ENCODE measurements at regions not wholly inside any gene's neighbourhood (a gene's known extent, or its start where the extent isn't known, plus 50 kb on each side); places are given as distances from the start of the nearest gene placed in this dataset.
A peak's percentile ranks its signal among the peaks of the same experiment; 100 is the strongest.
"Not testable (repeated sequence)": the region's sequence is repeated elsewhere in the genome, so short reads cannot be mapped to it uniquely, and the experiment has no call there.

DNA sequence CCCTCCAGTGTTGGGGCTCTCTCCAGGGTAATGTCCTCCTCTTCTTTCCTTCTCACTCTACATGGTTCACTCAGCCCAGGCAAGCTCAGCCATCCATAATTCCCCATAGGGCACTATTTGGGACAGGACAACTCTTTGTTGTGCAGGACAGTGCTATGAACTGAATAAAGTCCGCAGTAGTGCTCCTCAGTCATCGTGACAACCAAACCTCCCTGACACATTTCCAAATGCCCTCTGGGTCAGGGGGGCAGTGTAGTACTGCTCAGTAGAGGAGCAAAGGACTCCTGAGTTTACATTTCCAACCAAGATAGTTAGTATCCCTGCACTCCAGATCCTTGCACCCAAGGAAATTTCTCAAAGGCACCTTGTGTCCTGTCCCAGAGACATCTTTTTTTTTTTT is 97.4 kb upstream of the TERB2 start:
- H3K4me3 Mint-ChIP-seq; H3K36me3 Mint-ChIP-seq (ENCODE audit: low read depth); H3K4me1 Mint-ChIP-seq; POLR2A ChIA-PET; H3K27me3 Mint-ChIP-seq; H3K9me3 Mint-ChIP-seq; H3K27ac Mint-ChIP-seq; CTCF ChIA-PET; DNase-seq: not testable (repeated sequence)

DNA sequence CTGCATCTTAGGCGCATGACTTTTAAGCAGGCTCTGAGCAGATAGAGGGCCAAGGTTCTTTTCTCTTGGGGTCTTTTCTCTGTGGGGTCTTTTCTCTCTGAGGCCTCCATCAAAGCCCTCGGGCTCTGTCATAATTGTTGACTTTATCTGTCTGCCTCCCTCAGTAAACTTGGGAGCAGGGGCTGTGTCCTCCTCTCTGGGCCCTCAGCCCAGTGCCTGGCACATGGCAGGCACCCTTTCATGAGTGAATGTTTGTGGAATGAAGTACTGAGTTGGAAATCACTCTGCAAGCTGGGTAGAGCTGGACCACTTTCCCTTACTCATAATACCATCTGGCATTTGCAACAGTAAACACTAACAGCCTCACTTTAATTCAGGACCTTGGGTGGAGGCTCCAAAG is 96.3 kb upstream of the TERB2 start:
- POLR2A ChIA-PET; H3K36me3 Mint-ChIP-seq (ENCODE audit: low read depth); H3K27me3 Mint-ChIP-seq; H3K4me1 Mint-ChIP-seq; H3K4me3 Mint-ChIP-seq; H3K9me3 Mint-ChIP-seq; CTCF ChIA-PET; H3K27ac Mint-ChIP-seq; DNase-seq: not testable (repeated sequence)

DNA sequence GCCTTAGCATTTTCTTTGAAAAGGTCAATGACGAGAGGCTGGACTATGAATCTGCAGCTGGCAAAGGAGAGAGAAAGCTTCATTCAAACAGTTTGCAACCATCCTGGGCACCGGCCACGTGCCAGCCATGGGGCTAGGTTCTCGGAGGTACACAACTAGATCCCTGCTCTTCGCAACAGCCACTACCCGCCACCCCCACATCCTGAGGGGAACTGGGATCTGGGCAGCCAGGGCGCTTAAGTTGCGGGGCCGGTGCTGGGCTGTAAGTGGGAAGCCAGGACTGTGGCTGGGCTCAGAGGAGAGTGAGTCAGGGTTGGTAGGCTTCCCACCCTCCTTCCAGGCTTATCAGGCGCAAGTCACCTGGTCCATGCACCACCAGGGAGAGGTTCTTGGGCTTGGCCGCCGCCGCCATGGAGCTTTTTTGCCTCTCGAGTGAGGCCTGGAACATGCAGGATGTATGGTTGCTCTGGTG is 95.0 kb upstream of the TERB2 start:
- Mint-ChIP-seq H3K9me3 (peaks cover 7% of the 10 kb centered on the region), H3K36me3 (ENCODE audit: low read depth) (no peaks in the 10 kb centered on the region), H3K27me3 (no peaks in the 10 kb centered on the region), H3K27ac (no peak overlapping the region), H3K4me1 (no peaks in the 10 kb centered on the region), H3K4me3 (no peak overlapping the region)
- POLR2A ChIA-PET = no interaction called here
- CTCF ChIA-PET = interaction anchor here (1.6 kb wide), 1 partner anchor 17 kb away, joined by 3 read pairs; no protein-coding TSS in a partner anchor
- no peak for DNase-seq

DNA sequence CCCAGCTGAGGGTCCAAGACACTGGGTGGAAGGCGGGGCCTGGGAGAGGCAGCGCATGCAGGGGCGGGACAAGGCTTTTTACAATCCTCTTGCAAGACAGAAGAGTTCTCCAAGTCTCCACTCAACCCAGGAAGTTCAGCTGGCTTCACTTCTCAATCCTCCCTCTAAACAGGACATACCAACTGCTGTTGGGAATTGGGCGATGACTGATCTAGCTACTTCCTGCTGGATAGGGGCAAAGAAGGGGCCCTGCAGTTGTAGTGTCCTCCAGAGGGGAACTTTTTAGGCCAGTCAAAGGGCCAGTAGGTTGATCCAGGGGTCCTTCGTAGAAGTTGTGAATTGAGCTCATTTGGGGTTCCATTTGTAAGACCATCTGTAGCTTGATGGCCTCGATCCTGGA is 94.6 kb upstream of the TERB2 start:
- H3K36me3 Mint-ChIP-seq (ENCODE audit: low read depth) = no peaks in the 10 kb centered on the region
- no peak overlapping the region for H3K27ac Mint-ChIP-seq
- no peaks in the 10 kb centered on the region for H3K4me1 Mint-ChIP-seq
- DNase-seq = no peak
- ChIA-PET POLR2A (no interaction called here), CTCF (interaction anchor here (0.7 to 1.6 kb wide), 2 partner anchors 9 to 16 kb away, joined by 3 to 4 read pairs; no protein-coding TSS in a partner anchor)
- H3K4me3 Mint-ChIP-seq = no peak overlapping the region
- peaks cover 7% of the 10 kb centered on the region for H3K9me3 Mint-ChIP-seq
- H3K27me3 Mint-ChIP-seq = peaks cover 1% of the 10 kb centered on the region

DNA sequence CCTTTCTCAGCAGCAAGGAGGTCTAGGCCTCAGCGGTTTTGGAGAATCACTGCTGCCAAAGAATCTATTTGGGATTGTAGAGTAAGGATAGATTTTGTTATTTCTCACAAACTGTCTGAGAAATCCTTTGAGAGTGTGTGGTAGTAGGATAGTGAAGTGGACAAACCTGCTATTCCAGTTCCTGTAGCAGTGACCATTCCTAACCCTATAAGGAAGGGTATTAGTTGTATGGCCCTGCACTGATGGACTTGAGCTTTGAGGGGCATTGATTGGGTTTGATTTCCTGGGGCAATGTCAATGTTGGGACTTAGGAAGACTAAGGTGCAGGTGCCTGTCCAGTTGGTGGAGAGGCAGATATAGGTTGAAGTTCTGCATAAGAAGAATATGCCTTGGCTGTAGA is 93.6 kb upstream of the TERB2 start:
- POLR2A ChIA-PET; H3K4me1 Mint-ChIP-seq; H3K36me3 Mint-ChIP-seq (ENCODE audit: low read depth); H3K27me3 Mint-ChIP-seq; DNase-seq; H3K27ac Mint-ChIP-seq; H3K4me3 Mint-ChIP-seq; H3K9me3 Mint-ChIP-seq: not testable (repeated sequence)
- CTCF ChIA-PET = interaction anchor here (1.6 kb wide), 1 partner anchor 15 kb away, joined by 3 read pairs; no protein-coding TSS in a partner anchor

DNA sequence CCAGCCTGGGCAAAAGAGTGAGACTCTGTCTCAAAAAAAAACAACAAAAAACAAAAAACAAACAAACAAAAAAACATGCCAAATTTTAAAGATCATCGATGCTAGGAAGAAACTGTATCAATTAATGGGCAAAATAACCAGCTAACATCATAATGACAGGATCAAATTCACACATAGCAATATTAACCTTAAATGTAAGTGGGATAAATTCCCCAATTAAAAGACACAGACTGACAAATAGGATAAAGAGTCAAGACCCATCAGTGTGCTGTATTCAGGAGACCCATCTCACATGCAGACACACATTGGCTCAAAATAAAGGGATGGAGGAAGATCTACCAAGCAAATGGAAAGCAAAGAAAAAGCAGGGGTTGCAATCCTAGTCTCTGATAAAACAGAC is 88.4 kb upstream of the TERB2 start:
- H3K9me3 Mint-ChIP-seq = peaks cover 15% of the 10 kb centered on the region
- H3K4me3 Mint-ChIP-seq; CTCF ChIA-PET; H3K4me1 Mint-ChIP-seq; DNase-seq; H3K36me3 Mint-ChIP-seq (ENCODE audit: low read depth); H3K27ac Mint-ChIP-seq; POLR2A ChIA-PET: not testable (repeated sequence)
- peaks cover 24% of the 10 kb centered on the region for H3K27me3 Mint-ChIP-seq

DNA sequence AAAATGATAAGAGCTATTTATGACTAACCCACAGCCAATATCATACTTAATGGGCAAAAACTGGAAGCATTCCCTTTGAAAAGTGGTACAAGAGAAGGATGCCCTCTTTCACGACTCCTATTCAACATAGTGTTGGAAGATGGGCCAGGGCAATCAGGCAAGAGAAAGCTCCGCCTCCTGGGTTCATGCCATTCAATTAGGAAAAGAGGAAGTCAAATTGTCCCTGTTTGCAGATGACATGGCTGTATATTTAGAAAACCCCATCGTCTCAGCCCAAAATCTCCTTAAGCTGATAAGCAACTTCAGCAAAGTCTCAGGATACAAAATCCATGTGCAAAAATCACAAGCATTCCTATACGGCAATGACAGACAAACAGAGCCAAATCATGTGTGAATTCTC is 86.4 kb upstream of the TERB2 start:
- H3K27me3 Mint-ChIP-seq = peaks cover 24% of the 10 kb centered on the region
- DNase-seq; H3K36me3 Mint-ChIP-seq (ENCODE audit: low read depth); H3K4me1 Mint-ChIP-seq; H3K27ac Mint-ChIP-seq; POLR2A ChIA-PET; H3K4me3 Mint-ChIP-seq: not testable (repeated sequence)
- H3K9me3 Mint-ChIP-seq = peaks cover 23% of the 10 kb centered on the region
- CTCF ChIA-PET = interaction anchor here (0.9 kb wide), 1 partner anchor 248 kb away, joined by 3 read pairs; no protein-coding TSS in a partner anchor

DNA sequence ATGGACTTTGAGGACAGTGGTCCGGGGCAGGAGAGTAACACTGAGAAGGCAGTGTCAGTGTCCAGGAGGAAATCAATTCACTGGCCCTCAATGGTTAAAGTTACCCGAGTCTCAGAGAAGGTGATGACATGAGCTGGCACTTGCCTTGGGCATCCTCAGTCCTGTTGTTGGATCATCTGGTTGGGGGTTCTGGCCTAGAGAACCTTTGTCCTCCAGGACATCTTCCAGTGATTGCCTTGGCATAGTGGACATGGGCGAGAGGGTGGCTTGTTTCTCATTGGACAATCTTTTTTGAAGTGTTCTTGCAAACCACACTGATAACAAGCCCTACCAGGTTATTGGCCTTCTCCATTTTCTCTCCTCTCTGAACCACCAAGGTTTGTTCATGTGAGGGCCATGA is 83.4 kb upstream of the TERB2 start:
- Mint-ChIP-seq H3K27me3 (peaks cover 21% of the 10 kb centered on the region), H3K9me3 (peaks cover 38% of the 10 kb centered on the region), H3K4me1 (no peaks in the 10 kb centered on the region), H3K4me3 (no peak overlapping the region), H3K36me3 (ENCODE audit: low read depth) (peaks cover 3% of the 10 kb centered on the region), H3K27ac (no peak overlapping the region)
- DNase-seq = no peak
- POLR2A ChIA-PET = no interaction called here
- CTCF ChIA-PET = no interaction called here

DNA sequence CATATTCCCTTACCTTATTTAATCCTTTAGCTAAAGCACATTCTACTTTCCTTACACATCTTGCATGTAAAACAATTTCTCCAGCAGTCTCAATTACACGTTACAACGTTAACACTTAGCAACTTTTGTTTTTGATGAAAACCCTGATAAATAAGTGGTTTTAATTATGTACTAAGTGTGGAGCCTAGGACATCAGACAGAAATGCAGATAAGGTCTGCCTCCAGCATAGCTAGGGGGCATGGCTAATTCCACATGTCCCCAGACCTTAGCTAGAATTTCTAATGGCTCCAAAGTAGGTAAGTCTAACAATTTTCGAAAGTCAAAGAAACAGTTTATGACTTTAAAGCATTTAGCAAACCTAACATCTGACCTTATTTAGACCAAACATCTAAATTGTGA is 77.4 kb upstream of the TERB2 start:
- POLR2A ChIA-PET = no interaction called here
- Mint-ChIP-seq H3K4me1 (peaks cover 22% of the 10 kb centered on the region), H3K9me3 (peaks cover 42% of the 10 kb centered on the region), H3K27ac (no peak overlapping the region), H3K27me3 (peaks cover 3% of the 10 kb centered on the region), H3K4me3 (no peak overlapping the region), H3K36me3 (ENCODE audit: low read depth) (peaks cover 11% of the 10 kb centered on the region)
- no peak for DNase-seq
- CTCF ChIA-PET = no interaction called here

DNA sequence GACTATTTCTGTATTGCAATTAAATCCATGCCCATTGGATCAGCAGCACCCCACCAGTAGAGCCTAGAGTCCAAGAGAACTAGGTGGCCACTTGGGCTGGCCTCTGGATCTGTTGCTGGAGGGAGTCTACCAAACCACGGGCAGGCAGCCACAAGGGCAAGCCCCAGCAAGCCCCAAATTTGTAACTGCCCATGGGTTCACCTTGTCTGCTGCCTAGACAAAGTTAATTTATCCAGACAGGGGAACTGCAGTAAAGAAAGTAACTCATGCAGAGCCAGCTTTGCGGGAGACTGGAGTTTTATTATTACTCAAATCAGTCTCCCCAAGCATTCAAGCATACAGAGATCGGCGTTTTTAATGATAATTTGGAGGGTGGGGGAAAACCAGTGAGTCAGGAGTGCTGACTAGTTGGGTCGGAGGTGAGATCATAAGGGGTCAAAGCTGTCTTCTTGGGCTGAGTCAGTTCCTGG is 74.0 kb upstream of the TERB2 start:
- no peak overlapping the region for H3K4me3 Mint-ChIP-seq
- peaks cover 7% of the 10 kb centered on the region for H3K36me3 Mint-ChIP-seq (ENCODE audit: low read depth)
- peak; percentile 7 for DNase-seq
- peaks cover 22% of the 10 kb centered on the region for H3K4me1 Mint-ChIP-seq
- ChIA-PET POLR2A (no interaction called here), CTCF (interaction anchor here (0.7 to 1.7 kb wide), 3 partner anchors 13 to 144 kb away, joined by 3 to 4 read pairs (median 3); no protein-coding TSS in a partner anchor)
- peaks cover 24% of the 10 kb centered on the region for H3K9me3 Mint-ChIP-seq
- H3K27ac Mint-ChIP-seq = peak overlapping the region; percentile 37
- no peaks in the 10 kb centered on the region for H3K27me3 Mint-ChIP-seq

DNA sequence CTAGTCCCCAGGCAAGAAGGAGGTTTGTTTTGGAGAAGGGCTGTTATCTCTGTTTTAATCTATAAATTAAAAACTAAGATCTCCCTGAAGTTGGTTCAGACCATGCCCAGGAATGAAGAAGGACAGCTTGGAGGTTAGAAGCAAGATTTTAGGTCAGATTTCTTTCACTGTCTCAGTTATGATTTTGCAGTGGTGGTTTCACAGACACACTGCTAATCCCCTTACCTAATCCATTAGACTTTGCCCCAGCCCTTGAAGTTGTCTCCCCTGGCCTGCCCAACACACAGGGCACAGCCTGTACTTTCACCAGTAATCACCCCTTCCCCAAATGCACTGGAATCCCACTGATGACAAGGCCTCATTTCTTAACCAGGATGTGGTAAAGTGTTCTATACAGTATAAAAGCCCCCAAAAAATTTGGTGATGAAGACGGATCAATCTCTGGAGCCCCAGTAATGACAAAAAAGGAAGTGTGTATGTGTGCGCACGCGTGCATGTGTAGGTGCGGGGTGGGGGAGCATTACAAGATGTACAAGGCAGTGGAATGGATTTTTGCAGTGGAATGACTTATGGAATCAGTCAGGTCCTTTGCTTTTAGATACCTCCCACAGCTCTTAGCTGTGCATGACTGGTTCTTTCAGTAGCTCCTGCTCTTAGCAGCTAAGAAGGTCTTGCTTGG is 73.1 kb upstream of the TERB2 start:
- CTCF ChIA-PET = interaction anchor here (0.7 to 1.7 kb wide), 3 partner anchors 12 to 145 kb away, joined by 3 to 4 read pairs (median 3); no protein-coding TSS in a partner anchor
- Mint-ChIP-seq H3K27ac (no peak overlapping the region), H3K36me3 (ENCODE audit: low read depth) (peaks cover 7% of the 10 kb centered on the region), H3K4me1 (peaks cover 22% of the 10 kb centered on the region), H3K4me3 (no peak overlapping the region), H3K27me3 (no peaks in the 10 kb centered on the region), H3K9me3 (peaks cover 18% of the 10 kb centered on the region)
- no peak for DNase-seq
- POLR2A ChIA-PET = no interaction called here

DNA sequence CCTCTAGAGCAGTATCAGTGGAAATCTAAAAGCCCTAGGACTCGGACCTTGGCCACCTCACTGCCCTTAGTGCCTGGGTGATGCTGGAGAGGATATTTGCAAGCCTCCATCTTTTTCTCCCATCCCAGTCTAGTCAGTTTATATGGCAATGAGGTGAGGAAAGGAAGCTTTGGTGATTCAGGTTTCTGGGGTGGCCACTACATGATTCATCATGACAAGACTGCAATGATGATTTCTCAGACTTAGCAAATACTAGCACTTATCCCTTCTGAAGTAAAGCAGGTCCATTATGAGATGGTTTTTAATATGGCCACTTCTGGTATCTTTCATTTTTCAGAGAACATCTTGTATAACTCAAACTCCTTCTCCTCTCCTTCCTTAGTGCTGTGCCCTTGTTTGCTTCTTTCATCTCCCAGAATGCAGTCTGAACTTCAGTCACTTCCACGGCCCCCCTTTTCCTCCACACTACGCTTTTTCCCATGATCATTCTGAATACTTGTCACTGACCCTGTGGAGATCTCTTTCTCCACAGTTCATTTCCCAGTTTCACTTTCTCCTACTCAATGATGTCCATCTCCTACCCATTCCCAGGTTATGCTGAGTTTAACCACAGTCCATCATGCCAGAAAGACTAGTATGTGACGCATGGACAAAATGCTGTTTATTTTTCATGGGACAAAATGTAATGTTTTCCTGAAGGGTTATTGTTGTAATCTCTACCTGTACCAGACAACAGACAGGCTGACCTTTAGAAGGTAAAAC is 57.4 kb upstream of the TERB2 start:
- H3K4me3 Mint-ChIP-seq, DNase-seq, H3K4me1 Mint-ChIP-seq: not testable (repeated sequence)

DNA sequence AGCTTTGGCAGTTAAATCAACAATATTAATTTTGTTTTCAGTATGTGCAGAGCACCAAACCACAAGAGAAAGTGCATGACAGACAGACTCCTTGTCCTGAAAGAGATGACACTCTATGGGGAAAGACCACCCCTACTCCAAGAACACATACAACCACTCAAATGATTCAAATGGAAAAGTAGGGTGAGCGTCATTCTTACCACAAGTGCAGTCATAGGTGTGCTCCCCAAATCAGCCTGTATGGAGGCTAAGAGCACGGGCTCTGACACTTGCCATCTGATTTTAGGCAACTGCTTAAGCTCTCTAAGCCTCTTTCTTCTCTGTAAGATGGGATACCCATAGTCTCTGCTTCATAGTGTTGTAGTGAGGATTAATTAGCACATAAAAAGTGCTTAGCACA is 56.7 kb upstream of the TERB2 start:
- H3K9me3 Mint-ChIP-seq; H3K36me3 Mint-ChIP-seq (ENCODE audit: low read depth); POLR2A ChIA-PET; CTCF ChIA-PET; DNase-seq; H3K27ac Mint-ChIP-seq; H3K27me3 Mint-ChIP-seq; H3K4me3 Mint-ChIP-seq; H3K4me1 Mint-ChIP-seq: not testable (repeated sequence)

More for the DNA sequence above, 57.4 kb upstream of the TERB2 start:
- H3K9me3 Mint-ChIP-seq; POLR2A ChIA-PET; CTCF ChIA-PET; H3K36me3 Mint-ChIP-seq (ENCODE audit: low read depth); H3K27ac Mint-ChIP-seq: not testable (repeated sequence)
- peaks cover 11% of the 10 kb centered on the region for H3K27me3 Mint-ChIP-seq

Data from activated CD4-positive, alpha-beta T cell treated with anti-CD3 and anti-CD28 coated beads, Interleukin-2, amount 10 ng/mL, durations not matched to agents 7 days and 5 days (primary cell).